ENCODE measurements at regions not wholly inside any gene's neighbourhood (a gene's known extent, or its start where the extent isn't known, plus 50 kb on each side); places are given as distances from the start of the nearest gene placed in this dataset.
"Not testable (repeated sequence)": the region's sequence is repeated elsewhere in the genome, so short reads cannot be mapped to it uniquely, and the experiment has no call there.

DNA sequence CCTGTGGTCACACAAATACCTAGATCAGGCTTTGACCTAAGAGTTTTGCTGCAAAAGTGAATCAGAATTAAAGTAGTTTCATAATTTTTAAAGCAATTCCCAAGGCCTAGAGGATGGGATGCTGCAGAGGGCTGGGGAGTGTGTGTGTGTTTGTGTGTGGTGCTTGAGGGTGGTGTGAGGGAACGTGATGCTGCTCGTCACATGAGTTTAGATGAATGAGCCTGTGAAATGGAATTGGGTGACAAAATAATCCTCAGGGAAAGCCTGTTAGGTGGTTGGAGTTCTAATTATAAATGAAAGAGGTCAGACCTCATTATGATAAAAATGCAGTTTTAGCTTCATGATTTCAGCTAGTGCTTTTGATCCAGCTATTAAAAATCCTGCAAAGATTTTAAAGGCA, 87.5 kb upstream of the TMEM170B start:
- DNase-seq, result no peak

DNA sequence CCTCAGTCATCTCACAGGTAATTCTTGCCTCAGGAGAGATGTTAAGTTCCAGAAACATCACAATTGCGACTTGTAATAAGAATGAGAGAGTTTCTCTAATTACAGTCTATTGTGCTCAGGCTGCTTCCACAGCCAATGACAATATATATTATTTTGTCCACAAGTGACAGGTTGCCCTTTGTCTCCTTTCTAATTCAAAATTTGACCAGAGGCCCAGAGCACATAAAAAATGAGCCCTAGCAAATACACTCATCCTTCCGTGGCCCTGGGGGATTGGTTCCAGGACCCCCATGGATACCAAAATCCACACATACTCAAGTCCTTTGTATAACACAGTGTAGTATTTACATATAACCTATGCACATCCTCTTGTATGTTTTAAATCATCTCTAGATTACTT, 88.1 kb upstream of the TMEM170B start:
- DNase-seq, result no peak

DNA sequence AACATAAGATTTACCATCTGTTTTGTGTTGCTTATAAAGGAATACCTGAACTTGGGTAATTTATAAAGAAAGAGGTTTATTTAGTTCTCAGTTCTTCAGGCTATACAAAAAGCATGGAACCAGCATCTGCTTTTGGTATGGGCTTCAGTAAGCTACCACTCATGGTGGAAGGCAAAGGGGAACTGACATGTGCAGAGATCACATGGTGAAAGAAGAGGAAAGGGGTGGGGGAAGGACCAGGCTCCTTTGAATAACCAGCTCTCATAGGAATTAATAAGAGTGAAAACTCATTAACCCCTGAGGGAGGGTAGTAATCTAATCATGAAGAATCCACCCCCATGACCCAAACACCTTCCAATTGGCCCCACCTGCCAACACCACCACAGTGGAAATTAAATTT, 89.5 kb upstream of the TMEM170B start:
- DNase-seq, result no peak

DNA sequence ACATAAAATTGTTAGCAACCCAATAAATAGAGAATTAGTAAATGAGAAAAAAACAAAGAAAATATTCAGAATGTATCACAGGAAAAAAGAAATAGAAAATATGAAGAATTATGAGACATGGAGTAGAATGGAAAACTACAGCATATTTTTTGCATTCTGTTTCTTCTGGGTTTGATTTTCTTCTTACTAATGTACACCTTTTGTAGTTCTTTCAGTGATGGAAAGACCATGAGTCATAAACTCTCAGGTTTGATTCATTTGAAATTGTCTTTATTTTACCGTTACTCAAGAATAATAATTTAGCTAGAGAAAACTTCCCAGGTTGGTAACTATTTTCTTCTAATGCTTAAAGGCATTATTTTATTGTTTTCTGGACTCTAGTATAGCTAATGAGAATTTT, 90.3 kb upstream of the TMEM170B start:
- DNase-seq, result no peak

DNA sequence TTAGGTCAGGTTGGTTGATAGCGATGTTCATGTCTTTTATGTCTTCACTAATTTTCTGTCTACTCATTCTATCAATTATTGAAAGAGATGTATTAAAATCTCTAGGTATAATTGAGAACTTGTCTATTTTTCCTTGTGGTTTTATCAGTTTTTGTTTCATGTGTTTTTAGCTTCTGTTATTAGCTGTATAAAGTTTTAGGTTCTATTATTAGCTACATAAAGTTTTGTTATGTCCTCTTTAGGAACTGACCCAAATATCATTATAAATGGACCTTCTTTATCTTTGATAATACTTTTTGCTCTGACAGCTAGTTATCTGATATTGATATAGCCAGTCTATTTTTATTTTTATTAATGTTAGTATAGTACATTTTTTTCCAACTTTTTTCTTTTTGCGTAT, 92.4 kb upstream of the TMEM170B start:
- no peak for DNase-seq

DNA sequence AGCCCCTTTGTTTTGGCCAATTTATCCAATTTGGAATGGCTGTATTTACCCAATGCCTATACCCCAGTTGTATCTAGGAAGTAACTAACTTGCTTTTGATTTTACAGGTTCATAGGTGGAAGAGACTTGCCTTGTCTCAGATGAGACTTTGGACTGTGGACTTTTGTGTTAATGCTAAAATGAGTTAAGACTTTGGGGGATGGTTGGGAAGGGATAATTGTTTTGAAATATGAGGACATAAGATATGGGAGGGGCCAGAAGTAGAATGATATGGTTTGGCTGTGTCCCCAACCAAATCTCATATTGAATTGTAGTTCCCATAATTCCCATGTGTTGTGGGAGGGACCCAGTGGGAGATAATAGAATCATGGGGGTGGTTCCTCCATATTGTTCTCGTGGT, 94.4 kb upstream of the TMEM170B start:
- not testable (repeated sequence) for DNase-seq

DNA sequence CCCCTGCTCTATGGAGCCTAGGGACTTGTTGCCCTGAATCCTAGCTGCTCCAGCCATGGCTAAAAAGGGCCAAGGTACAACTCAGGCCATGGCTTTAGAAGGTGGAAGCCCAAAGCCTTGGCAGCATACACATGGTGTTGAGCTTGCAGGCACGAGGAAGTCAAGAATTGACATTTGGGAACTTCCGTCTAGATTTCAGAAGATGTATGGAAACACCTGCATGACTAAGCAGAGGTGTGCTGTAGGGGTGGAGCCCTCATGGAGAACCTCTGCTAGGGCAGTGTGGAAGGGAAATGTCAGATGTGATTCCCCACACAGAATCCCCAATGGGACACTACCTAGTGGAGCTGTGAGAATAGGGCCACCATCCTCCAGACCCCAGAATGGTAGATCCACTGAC, 95.1 kb upstream of the TMEM170B start:
- DNase-seq, result no peak

DNA sequence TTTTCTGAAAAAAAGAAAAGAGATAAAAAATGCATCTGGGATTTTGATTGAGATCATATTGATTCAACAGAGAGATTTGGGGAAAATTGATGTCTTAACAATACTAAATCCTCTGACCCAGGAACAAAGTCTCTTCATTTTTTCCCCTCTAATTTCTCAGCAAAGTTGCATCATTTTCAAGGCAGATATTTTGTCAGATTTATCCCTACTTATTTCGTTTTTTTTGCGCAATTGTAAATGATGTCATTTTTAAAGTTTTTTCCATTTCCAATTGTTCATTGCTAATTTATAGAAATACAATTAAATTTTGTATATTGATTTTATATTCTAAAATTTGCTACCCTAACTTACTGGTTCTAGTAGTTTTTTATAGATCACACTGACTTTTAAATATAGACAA, 97.7 kb upstream of the TMEM170B start:
- no peak for DNase-seq

DNA sequence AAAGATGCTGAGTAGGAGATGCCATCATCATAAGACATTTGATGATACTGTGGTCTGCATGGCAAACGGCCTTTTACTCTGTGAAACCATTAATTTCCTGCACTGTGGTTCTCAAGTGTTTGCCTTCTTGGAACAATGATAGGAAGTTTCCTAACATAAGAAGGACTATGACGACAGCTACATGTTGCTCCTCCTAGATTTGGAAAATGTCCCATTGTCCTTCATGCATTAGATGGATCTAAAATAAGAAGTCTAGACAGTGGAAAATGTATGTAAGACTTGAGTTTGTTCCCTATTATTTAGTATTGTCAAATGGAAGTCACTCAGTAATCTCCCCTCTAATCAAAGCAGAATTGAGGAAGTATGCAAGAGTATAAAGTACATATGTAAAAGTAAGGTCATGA, 98.5 kb upstream of the TMEM170B start:
- DNase-seq, result no peak

DNA sequence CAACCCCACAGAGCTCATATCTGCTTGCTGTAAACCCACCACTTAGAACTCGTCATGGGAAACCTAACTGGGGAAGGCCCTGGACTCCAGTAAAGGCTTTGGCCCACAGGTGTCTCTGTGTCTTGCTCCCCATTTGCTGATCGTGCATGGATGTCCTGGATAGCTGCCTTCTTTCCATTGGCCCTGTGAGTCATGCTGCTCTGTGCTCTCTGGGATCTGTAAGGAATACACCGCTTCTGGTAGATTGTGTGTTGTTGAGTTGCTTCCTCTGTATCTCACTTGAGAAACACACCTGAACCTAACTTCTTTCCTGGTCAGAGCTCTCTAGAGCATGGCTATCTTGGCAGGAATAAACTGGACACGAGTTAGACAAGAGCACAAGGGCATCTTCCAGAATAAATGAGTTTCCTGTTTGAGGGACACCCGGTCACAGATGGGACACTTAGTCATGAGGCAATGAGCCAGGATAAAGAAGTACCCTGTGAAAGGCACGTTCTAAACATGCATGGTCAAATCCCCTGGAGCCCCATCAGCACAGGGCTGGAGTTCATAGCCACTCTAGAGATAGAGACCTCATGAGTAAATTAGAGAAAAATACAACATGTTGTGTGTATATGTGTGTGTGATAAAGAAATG, 99.6 kb upstream of the TMEM170B start:
- DNase-seq, result no peak

DNA sequence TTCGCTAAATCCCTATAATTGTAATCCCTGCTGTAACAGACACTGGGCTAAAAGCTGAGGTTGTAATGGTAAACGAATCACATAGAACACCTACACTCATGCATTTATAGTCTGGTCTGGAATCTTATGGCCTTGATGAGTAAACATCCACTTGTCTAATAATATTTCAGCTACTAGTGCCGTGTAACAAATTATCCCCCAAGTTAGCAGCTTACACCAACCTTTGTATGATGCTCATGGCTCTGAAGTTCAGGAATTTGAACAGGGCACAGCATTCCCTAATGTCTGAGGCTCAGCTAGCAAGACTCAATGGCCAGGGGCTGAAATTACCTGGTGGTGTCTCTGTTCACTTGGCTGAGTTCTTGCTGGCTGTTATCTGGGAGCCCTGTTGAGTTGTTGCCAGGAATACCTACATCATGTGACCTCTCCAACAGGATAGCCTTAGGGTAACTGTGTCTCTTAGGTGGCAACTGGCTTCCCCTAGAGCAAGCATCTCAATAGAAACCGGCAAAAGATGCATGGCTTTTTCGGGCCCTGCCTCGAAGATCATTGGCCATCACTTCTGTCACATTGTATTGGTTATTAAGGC, 100.9 kb upstream of the TMEM170B start:
- DNase-seq, result no peak

DNA sequence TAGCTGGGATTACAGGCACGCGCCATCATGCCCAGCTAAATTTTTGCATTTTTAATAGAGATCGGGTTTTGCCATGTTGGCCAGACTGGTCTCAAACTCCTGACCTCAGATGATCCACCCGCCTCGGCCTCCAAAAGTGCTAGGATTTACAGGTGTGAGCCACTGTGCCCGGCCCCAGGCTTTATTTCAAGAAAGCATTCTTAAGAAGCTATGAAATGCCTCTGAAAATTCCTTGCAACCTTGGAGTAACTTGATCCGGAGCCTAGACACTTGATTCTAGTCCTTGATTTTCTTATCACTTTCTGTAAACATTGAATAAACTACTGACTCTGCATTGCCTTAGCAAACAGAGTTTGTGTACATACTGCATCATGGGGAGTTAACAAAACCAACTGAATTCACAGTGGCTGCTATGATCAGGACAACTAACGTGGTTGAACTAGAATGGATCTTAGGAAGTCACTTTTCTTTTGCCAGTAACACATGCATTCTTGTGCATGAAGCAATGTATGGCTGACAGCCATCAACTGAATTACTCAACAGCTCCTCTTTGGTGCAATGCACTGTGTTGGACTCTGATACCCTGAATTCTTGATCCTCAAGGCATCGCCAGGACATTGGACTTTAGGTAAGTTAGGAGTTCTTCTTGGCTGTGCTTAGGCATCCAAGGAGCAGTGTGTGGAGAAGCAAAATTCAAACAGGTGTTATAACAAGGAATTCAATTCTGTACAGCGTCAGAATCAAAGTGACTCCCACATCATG, 102.8 kb upstream of the TMEM170B start:
- no peak for DNase-seq

DNA sequence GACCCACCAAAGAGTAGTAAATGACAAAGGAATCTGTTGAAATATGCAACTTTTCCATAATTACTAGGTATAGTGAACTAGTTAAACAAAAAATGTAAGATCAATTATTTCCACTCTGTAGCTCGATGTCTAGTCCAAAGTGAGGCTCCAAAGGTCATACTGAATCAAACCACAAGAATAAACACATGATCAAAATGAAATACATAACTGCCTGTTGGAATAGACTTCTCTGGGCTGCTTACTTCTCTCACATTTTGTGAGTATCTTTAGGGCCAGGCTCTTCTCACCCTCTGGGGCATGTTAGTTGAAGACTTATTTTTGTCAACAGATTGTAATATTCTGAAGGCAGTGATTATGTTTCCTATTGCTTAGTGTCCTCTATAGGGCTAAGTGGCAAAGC, 103.7 kb upstream of the TMEM170B start:
- no peak for DNase-seq

DNA sequence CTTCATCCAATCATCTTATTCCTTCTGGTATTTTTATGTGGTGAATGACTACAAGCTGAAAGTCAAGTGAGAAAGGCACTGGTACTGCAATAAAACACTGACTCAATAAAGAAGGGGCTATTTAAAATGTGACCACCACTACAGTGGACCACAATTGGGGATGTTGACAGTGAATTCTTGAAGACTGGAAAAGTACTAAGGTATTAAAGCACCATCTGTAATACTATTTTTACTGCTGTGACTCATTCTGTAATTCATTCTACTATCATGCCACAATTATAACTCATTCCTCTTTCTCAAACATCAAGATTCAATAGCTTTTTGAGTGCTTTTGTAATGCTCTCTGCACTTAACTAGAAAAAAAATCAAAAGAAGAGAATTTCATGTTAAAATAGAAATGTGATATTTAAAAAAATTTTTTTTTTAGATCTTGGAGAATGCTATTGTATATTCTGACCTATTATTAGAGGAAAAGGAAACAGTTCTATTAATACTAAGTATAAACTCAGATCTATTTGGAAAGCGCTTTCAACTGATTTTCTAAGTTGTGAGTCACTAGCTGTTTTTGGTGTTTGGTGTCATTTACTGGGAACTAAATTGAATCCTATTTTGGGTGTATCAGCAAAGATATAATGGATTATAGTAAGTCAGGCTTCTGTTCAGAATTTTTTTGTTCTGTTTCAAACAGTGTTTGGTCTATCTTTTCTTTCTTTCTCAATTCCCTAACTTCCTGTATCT, 104.7 kb upstream of the TMEM170B start:
- DNase-seq, result no peak

DNA sequence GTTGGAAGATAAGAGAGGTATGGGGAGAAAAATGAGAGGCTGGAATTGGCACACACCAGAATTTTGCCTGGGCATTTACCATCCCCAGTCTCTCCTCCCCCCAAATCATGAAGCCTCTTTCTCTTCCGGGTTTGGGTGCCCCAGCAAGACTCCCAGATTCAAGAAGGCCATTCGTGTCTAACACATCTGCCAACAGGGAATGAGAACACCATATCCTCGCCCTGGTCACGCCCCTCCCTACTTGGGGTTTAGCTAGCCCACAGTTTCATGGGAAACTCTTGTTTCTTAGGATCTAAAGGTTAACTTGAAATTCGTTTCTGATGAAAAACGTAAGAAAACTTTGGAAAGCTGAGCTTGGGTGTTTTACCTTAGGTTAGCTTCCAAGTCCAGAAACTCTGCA, 105.5 kb upstream of the TMEM170B start:
- DNase-seq, result no peak

DNA sequence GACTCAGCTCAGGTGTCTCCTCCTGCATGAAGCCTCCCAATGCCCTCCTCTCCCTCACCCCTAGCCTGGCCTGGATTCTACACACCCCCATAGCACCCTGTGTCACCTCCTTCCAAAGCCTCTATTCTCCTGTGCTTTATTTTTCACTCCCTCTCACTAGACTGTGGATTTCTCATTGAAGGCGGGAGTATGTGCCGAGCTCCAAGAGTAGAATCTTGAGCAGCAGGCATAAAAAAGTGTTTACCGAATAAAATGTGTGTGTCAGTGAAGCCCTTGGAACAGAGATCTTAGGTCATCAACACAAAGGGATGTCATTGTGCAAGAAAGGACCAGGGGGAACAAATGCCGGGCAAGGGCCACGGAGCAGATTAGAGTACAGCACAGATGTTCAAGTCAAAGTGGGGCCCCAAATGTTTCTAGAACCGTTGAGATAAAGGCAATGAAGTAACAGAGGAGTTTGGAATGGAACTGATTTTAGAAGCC, 106.1 kb upstream of the TMEM170B start:
- DNase-seq, result no peak

DNA sequence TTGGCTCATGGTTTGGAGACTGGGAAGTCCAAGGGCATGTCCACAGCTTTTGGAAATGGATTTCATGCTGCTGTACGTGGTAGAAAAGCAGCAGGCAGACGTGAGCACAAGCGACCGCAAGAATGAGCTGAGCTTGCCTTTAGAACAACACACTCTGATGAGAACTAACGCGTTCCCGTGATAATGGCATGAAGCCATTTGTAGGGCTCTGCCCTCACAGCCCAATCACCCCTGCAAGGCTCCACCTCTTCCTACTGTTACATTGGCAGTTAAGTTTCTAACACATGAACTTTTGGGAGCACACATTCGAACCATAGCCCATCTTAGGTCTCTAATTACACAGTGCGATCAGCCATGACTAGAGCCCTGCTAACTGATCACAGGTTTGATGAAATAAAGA, 107.5 kb upstream of the TMEM170B start:
- DNase-seq, result no peak

DNA sequence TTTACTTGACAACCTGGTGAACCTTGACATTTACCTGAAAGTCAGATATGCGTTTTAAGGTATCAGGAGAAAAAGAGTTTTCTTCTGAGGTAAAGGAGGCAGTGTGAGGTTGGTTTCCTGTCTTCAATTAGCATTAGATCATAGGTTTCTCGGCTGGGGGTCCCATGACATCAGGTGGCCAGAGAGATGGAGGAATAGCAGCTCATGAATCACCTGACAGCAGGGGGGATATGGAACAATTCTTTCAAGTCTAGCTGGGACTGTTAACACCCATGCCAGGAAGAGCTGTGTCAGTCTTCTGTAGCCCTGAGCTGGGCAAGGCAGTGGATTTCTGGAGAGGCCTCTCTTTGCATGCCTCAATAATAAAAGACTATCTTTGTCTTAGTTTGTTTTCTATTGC, 108.0 kb upstream of the TMEM170B start:
- no peak for DNase-seq

DNA sequence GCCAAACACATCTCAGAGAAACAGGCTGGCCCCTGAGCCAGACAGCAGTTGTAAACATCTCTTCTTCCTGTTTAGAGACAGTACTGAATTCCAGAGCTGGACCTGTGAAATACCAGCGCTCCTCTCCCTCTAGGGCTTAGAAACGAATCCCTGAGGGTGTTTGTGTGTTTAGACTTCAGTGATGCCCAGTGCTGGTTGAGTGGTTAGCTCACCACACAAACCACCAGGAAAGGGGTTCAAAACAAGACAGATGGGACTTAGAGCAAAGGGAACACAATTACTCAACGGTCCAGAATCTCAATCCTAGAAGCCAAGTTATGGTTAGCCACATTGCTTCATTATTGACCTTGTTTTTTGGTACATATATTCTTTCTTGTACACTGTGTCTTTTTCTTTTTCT, 108.7 kb upstream of the TMEM170B start:
- DNase-seq, result no peak

DNA sequence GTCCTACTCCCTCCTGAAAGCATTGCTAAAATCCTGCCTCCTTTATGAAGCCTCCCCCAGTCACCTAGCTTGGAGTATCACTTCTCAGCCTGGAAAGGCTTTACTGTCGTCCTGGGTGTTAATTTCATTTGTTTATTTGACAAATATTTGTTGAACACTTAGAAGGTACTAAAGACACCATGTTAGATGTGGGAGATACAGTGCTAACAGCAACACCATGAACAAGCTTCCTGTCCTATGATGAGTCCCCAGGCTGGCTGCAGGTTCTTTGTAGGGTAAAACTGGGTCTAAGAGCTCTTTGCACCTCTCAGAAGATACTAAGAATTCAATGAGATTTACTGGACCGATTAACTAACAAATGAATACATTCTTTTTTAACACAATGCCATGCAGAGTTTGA, 109.2 kb upstream of the TMEM170B start:
- no peak for DNase-seq

DNA sequence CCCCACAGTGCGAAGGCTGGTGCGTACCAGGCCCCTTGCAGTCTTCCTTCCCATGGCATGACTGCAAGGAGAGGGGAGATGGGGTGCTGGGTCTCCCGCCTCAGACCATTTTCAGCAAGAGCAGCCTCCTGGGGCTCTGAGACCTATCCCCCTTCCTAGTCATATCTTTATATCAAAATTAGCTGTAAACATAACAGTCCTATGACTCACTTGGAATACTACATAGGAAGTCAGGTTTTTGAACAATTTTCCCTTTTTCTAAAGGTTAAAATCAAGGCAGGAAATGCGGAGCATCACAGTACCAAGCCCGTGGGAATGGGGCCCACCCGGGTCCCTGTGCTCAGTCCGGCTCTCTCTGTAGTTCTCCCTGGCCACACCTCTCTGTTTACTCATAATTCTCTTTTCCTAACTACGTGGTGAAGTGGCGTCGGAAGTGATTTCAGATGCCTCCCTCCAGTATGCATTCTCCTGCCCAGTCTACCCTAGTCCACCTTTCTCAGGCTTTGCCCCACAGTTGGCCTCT, 109.8 kb upstream of the TMEM170B start:
- no peak for DNase-seq

DNA sequence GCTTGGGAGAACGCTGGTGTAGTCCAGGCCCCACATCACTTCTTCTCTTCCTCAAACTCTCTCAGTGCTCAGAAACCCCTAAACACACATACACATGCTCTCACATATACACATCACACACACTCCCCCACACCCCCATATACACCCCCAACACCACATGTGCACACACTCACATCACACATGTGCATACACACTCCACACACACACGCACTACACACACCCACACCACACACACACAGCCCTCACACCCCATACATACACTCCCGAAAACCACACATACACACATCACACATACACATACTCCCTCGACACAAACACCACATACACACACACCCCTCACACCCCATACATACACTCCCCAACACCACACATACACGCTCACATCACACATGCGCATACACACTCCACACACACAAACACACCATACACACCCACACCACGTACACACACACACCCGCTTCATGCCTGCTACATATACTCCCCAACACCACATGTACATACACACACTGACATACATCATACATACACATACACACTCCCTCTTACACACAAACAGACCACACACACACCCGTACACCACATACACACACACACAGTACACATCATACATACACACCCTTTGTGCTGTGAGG, 110.3 kb upstream of the TMEM170B start:
- no peak for DNase-seq

DNA sequence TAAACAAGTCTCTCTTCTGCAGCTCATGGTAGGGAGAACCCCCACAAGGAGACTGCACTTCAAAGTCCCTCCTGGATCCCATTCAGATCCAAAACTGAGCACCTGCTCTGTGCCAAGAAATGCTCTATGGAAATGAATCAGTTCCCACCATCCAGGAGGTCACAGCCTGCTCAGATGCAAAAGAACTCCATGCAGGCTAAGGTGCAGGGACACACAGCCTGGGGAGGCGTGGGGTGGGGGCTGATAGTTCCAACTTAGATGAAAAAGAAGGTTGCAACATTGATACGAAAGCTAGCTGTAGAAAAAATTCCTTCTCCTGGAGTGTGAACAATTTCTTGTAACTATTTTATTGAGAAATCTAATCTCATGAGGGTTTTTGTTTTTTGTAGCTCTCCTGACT, 111.0 kb upstream of the TMEM170B start:
- no peak for DNase-seq

Measured in NCI-H524 treated with DMSO at 0.1 percent for 48 hours (cell line).